HepG2 (cell line): ENCODE measurements at regions not wholly inside any gene's neighbourhood (a gene's known extent, or its start where the extent isn't known, plus 50 kb on each side); places are given as distances from the start of the nearest gene placed in this dataset.

Experiments
- ATAC-seq: fragments of 200-7000 bp; cut with Tn5 transposase; 3 replicates; pipeline ENCODE4 v1.9.1; 2020; ENCODE audit warnings: mild to moderate bottlenecking, moderate library complexity
- BruUV-seq: library from RNA; stranded (reverse); fragments of 400-500 nt; replicated peaks from 2 replicates; lab custom pipeline; 2021; lab: Mats Ljungman, UMichigan
- CTCF ChIA-PET: fragments of 300-600 bp; formaldehyde crosslinking; extraction: SDS; loops from one replicate; lab custom pipeline; 2021; ENCODE audit warnings: low total read pairs, inconsistent platforms, low intra/inter-chr PET ratio; lab: Yijun Ruan, JAX
- POLR2A ChIA-PET: fragments of 350-600 bp; sonication (Branson Sonifier 250); formaldehyde crosslinking; loops from one replicate; lab custom pipeline; 2020; ENCODE audit warnings: antibody characterized with exemption, inconsistent platforms; lab: Yijun Ruan, JAX
- DNase-seq: peaks from one replicate; pipeline ENCODE4 v3.0.0-alpha.2; 2015; ENCODE audit warnings: low spot score
- FAIRE-seq: peaks from 3 replicates; lab custom pipeline; 2011; peaks lifted over from hg19 to GRCh38; lab: Jason Lieb, UNC
- H2AFZ ChIP-seq: one replicate; pipeline ENCODE4 v1.6.1; 2011; ENCODE audit warnings: low read length, inconsistent platforms
- H3K27ac ChIP-seq: fragments of 300-600 bp; 3 replicates; pipeline ENCODE4 v1.8.0; 2011; ENCODE audit warnings: mixed run types, mild to moderate bottlenecking, mixed read lengths, low read length, inconsistent platforms; ENCODE audit not compliant: insufficient read depth; ENCODE audit errors: extremely low read length
- H3K27me3 ChIP-seq, 2 experiments: fragments of 200-600 bp in 1 of 2; 2 replicates in 1 of 2; 3 replicates in 1 of 2; pipeline versions ENCODE4 v1.6.0 to v1.8.0; 2011; ENCODE audit warnings: low read length in 2 of 2, mild to moderate bottlenecking in 2 of 2, moderate library complexity in 2 of 2, inconsistent platforms in 1 of 2; ENCODE audit not compliant: insufficient read depth in 2 of 2, control insufficient read depth in 1 of 2
- H3K36me3 ChIP-seq, 2 experiments: fragments of 200-600 bp in 1 of 2; replicated peaks in 1 of 2; 2 replicates in 1 of 2; 3 replicates in 1 of 2; pipeline versions ENCODE4 v1.5.1 to v1.8.0; 2011; ENCODE audit warnings: low read length in 2 of 2, inconsistent platforms in 1 of 2; ENCODE audit not compliant: insufficient read depth in 2 of 2, control insufficient read depth in 1 of 2
- H3K4me1 ChIP-seq: 2 replicates; pipeline ENCODE4 v1.5.1; 2012; ENCODE audit warnings: low read length, inconsistent platforms; ENCODE audit not compliant: insufficient read depth
- H3K4me2 ChIP-seq: 2 replicates; pipeline ENCODE4 v1.6.0; 2011; ENCODE audit warnings: low read depth, low read length, inconsistent platforms
- H3K4me3 ChIP-seq, 3 experiments: fragments of 200-600 bp in 1 of 3; sonication (generic), shearing (Covaris generic) in 1 of 3; replicated peaks in 1 of 3; 2 replicates each; pipeline ENCODE4 v1.5.1; 2011 to 2016; ENCODE audit warnings: low read length in 3 of 3, inconsistent platforms in 2 of 3, low read depth in 2 of 3, mild to moderate bottlenecking in 2 of 3, control low read depth in 1 of 3, mixed read lengths in 1 of 3; ENCODE audit not compliant: insufficient read depth in 1 of 3
- H3K79me2 ChIP-seq: one replicate; pipeline ENCODE4 v1.6.1; 2011; ENCODE audit warnings: low read length, inconsistent platforms; ENCODE audit not compliant: insufficient read depth
- H3K9ac ChIP-seq: 2 replicates; pipeline ENCODE4 v1.6.0; 2011; ENCODE audit warnings: mild to moderate bottlenecking, low read depth, low read length, inconsistent platforms; ENCODE audit not compliant: insufficient read depth
- H3K9me3 ChIP-seq: 2 replicates; pipeline ENCODE4 v1.5.1; 2012; ENCODE audit warnings: mild to moderate bottlenecking, low read length
- H4K20me1 ChIP-seq: 2 replicates; pipeline ENCODE4 v1.6.0; 2011; ENCODE audit warnings: inconsistent platforms, mild to moderate bottlenecking, low read length, moderate library complexity; ENCODE audit not compliant: insufficient read depth
- CREM ChIP-seq, 2 experiments: sonication (generic) in 1 of 2; formaldehyde crosslinking in 1 of 2; IDR thresholded peaks; 2 replicates each; pipeline versions ENCODE4 v1.4.0 to v1.6.1; 2016 to 2020; ENCODE audit warnings: antibody characterized with exemption in 1 of 2, mild to moderate bottlenecking in 1 of 2, missing genetic modification reagents in 1 of 2
- MAFG ChIP-seq: sonication (generic); formaldehyde crosslinking; IDR thresholded peaks from 2 replicates; pipeline ENCODE4 v1.5.1; 2020; ENCODE audit warnings: mild to moderate bottlenecking, missing genetic modification reagents
- MEIS2 ChIP-seq: sonication (generic); formaldehyde crosslinking; IDR thresholded peaks from 2 replicates; pipeline ENCODE4 v1.9.0; 2021; ENCODE audit warnings: mild to moderate bottlenecking, missing genetic modification reagents
- RFXAP ChIP-seq: sonication (generic); formaldehyde crosslinking; IDR thresholded peaks from 2 replicates; pipeline ENCODE4 v1.4.0; 2020; ENCODE audit warnings: missing genetic modification reagents, borderline replicate concordance
- SRF ChIP-seq: IDR thresholded peaks from 2 replicates; pipeline ENCODE4 v1.6.1; 2011; ENCODE audit warnings: mild to moderate bottlenecking, low read depth, low read length, moderate library complexity
- ZGPAT ChIP-seq: IDR thresholded peaks from 2 replicates; pipeline ENCODE4 v1.6.1; 2016; ENCODE audit warnings: mild to moderate bottlenecking
- ZNF557 ChIP-seq: sonication (generic); formaldehyde crosslinking; IDR thresholded peaks from 2 replicates; pipeline ENCODE4 v1.4.0; 2020; ENCODE audit warnings: missing genetic modification reagents
- ZNF709 ChIP-seq: sonication (generic); formaldehyde crosslinking; IDR thresholded peaks from 2 replicates; pipeline ENCODE4 v1.5.0; 2020; ENCODE audit warnings: mild to moderate bottlenecking, missing genetic modification reagents
- WGBS: methylation state at CpG from one replicate; pipeline ENCODE4 v1.1.6; 2017; ENCODE audit warnings: low lambda C conversion rate; 5-methylcytosine and 5-hydroxymethylcytosine counted together
- in situ Hi-C: cut with HindIII; loops from 2 replicates; pipeline ENCODE4 v1.10.0; 2017; ENCODE audit warnings: low pct_unique_long_range_greater_than_20kb; ENCODE audit not compliant: extremely low pct_ligation_motif_present
- intact Hi-C: fragments of 100-400 bp; cut with micrococcal nuclease; formaldehyde crosslinking; loops from one replicate; pipeline ENCODE4 v1.10.0; 2022; ENCODE audit not compliant: unreplicated experiment

- in situ Hi-C loops (no loop called here), intact Hi-C loops (no loop called here)
- WGBS, result 0% methylated on average over 1 of the region's 1 CpG
- no peak overlapping the region for H2AFZ ChIP-seq
- CTCF ChIA-PET, result no interaction called here
- FAIRE-seq (no peak), DNase-seq (no peak), ATAC-seq (no peak)
- no peaks in the 10 kb centered on the region for H3K4me1 ChIP-seq
- POLR2A ChIA-PET, result no interaction called here
- no peak overlapping the region for H3K4me2 ChIP-seq
- H3K79me2 ChIP-seq, result no peaks in the 10 kb centered on the region
- no peaks in the 10 kb centered on the region for H4K20me1 ChIP-seq
- no peak overlapping the region for H3K4me3 ChIP-seq
- H3K9ac ChIP-seq, result no peak overlapping the region
- no peaks in the 10 kb centered on the region for H3K27me3 ChIP-seq
- no TSS peak for BruUV-seq
- H3K9me3 ChIP-seq, result no peaks in the 10 kb centered on the region
- no peak for TF ChIP-seq ZGPAT (CRISPR knock-in tag)
- TF ChIP-seq ZNF709 (CRISPR knock-in tag), result no peak
- H3K36me3 ChIP-seq, result no peaks in the 10 kb centered on the region
- no peak overlapping the region for H3K27ac ChIP-seq
These were observed 92.6 kb downstream of the METTL4 start for GRCh38 chr18:2478662-2479061.

GRCh38 chr18:2480536-2480935 is 90.8 kb downstream of the METTL4 start:
- 2% methylated on average over 2 of the region's 2 CpGs for WGBS
- in situ Hi-C loops (no loop called here), intact Hi-C loops (no loop called here)
- DNase-seq, result no peak
- Histone ChIP-seq H3K4me3 (no peak overlapping the region), H4K20me1 (no peaks in the 10 kb centered on the region), H3K4me2 (no peak overlapping the region), H2AFZ (no peak overlapping the region), H3K4me1 (0 out of 2 replicates have a peak, but pooled peaks cover 2% of the 10 kb centered on the region), H3K79me2 (no peaks in the 10 kb centered on the region), H3K27ac (no peak overlapping the region), H3K27me3 (no peaks in the 10 kb centered on the region), H3K36me3 (no peaks in the 10 kb centered on the region), H3K9ac (no peak overlapping the region), H3K9me3 (no peaks in the 10 kb centered on the region)
- ChIA-PET CTCF (no interaction called here), POLR2A (no interaction called here)
- no peak for TF ChIP-seq RFXAP (CRISPR knock-in tag)
- no peak for TF ChIP-seq SRF
- TF ChIP-seq MAFG (CRISPR knock-in tag), result no peak
- TF ChIP-seq MEIS2, result no peak
- TF ChIP-seq ZNF557 (CRISPR knock-in tag), result no peak
- no peak for TF ChIP-seq CREM (IDR thresholded peaks at IDR 0.05)
- no peak for TF ChIP-seq CREM (CRISPR knock-in tag; IDR thresholded peaks at IDR 0.05)
- ATAC-seq, result no peak
- BruUV-seq, result no TSS peak
- no peak for FAIRE-seq
